Activated CD4-positive, alpha-beta T cell treated with anti-CD3 and anti-CD28 coated beads, Interleukin-2, amount 50 U/mL, for 16 hours (primary cell): ENCODE measurements at regions not wholly inside any gene's neighbourhood (a gene's known extent, or its start where the extent isn't known, plus 50 kb on each side); places are given as distances from the start of the nearest gene placed in this dataset.
A peak's percentile ranks its signal among the peaks of the same experiment; 100 is the strongest.
"Not testable (repeated sequence)": the region's sequence is repeated elsewhere in the genome, so short reads cannot be mapped to it uniquely, and the experiment has no call there.

Experiments used
- DNase-seq: peaks from one replicate; pipeline ENCODE4 v3.0.0-alpha.2; 2020

DNA sequence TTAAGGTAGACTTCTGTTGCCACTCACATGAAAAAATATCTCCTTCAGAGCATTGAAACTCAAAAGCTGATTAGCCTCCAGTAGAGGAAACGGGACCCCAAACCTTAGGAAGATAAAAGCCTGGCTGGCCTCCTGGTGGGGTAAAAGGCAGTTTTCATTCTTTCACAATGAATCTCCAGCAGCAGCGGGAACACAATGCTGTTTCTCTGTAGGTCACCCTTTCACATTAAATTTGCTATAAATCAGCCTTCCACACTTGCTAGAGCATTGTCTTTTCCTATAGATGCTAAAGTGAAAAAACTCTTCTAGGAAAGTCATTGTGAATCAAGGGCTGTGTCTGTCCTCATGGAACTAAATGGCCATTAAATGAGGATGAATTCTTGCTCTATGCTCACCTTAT is 207.3 kb upstream of the MAGEB2 start:
- no peak for DNase-seq

DNA sequence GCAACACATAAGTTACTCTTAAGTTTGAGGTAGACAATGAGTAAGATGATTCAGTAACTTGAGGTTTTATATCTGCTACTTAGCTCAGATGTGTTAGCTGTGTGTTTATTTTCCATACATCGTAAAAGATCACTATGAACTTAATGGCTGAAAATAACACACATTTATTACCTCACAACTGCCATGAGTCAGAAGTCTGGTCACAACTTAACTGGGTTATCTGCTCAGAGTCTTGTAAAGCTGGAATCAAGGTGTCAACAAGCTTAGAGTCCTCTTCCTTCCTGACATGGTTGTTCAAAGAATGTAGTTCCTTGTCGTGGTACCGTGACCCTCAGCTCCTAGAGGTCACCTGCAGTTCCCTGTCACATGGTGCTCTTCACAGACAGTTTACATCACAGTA is 204.9 kb upstream of the MAGEB2 start:
- no peak for DNase-seq

DNA sequence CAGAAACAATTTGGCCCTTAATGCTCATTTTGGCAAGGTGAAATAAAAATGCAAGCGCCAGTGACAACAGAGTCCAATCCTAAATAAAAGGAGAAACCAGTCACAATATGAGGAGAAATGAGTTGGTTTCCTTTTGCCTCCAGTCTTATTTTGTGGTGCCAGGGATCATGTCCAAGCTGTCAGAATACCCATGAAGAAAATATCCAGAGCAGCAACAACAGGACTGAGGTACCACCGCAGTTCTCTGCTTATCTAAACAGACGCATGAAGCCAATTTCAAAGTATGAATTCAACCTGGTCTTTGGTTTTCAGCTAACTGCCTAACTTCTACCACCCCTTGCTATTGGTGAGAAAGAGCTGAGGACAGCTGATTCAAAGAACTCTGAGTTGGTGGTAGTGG is 199.9 kb upstream of the MAGEB2 start:
- no peak for DNase-seq

DNA sequence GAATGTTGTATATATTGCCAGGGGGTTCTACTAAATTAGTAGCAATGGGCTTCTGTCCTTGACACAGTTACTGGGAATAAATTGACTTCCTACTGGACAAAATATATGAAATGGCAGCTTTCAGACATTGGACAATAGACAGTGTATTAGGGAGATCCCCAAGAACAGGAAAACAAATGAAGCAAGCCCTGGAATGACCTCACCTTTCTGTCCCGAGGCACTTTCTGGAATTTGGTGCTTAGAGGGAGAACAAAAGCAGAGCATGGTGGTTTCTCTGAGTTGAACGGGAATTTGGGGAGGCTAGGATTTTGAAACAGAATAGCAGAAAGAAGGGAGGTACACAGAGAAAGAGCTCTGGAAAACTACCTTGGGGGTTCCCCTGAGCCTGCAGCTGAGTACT is 187.7 kb upstream of the MAGEB2 start:
- DNase-seq, result no peak

DNA sequence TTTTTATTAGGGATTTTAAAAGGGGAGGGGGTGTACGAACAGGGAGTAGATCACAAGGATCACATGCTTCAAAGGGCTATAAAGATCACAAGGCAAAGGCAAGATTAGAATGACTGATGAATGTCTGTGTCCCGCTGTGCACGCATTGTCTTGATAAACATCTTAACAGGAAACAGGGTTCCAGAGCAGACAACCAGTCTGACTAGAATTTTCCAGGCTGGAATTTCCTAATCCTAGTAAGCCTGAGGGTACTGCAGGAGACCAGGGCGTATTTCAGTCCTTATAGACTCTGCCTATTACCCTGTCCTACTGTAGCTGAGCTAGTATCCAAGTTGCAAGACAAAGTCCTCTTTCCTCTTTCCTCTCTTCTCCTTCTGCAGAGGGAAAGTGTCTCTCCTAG is 179.0 kb upstream of the MAGEB2 start:
- not testable (repeated sequence) for DNase-seq

DNA sequence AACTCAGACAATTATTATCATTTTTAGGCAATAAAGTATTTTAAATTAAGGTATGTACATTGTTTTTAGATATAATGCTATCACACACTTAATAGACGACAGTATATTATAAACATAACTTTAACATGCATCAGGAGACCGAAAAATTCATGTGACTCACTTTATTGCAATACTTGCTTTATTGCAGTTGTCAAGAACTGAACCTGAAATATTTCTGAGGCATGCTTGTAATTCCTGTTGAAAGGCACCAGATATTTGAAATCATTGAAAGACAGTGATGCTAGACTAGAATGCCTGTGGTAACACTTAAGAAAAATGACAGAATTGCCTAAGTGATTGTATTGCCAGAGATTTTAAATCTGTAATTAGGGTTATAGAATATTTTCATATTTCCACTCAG is 175.6 kb upstream of the MAGEB2 start:
- no peak for DNase-seq

DNA sequence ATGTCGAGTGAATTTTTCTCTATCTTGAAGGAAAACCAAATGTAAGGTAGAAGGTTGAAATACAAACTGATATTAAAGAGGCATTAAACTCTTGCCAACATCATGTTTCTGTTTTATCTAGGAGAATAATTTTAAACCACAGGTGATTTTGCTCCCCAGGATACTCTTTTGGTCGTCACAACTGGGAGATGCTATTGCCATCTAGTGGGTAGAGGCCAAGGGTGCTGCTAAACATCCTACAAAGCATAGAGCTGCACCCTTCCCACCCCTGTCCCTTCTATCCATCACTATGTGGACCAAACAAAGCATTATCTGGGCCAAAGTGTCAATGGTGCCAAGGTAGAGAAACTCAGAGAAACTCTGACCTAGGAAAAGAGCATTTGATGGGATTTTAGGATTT is 154.6 kb upstream of the MAGEB2 start:
- peak; percentile 3 for DNase-seq

DNA sequence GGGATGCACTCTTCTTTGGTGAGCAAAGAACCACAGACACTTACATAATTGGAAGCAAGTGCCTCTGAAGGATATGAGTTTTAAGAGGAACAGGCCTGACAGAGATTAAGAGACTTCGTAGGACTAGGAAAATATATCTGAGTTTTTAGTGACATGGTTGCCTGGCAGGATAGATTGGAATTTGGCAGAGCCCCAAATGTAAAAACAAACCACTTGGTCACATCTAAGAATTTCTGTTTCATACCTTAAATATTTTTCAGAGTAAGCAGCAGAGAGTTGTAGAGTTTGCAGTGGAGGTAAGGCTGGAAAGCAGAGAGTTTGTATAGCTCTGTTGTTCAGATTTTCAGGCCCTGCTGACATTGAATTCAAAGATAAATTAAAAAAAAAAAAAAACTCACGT is 150.1 kb upstream of the MAGEB2 start:
- DNase-seq, result no peak

DNA sequence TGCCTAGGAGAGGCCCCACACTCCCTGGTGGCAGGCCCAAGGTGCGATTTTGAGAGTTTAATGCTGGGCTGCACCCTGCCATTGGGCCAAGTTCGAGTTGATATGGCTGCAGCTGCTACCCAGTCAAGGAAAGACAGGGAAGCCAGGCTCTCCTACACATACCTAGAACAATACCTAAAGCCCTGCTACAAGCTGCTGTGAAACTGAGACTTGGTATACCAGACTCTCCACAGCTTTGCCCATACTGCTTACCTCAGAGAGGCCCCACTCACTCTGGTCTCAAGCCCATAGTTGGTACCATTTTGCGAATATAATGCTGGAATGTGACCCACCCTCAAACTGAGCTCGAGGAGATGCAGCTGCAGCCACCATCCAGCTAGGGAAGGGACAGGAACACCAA is 147.7 kb upstream of the MAGEB2 start:
- DNase-seq, result no peak

DNA sequence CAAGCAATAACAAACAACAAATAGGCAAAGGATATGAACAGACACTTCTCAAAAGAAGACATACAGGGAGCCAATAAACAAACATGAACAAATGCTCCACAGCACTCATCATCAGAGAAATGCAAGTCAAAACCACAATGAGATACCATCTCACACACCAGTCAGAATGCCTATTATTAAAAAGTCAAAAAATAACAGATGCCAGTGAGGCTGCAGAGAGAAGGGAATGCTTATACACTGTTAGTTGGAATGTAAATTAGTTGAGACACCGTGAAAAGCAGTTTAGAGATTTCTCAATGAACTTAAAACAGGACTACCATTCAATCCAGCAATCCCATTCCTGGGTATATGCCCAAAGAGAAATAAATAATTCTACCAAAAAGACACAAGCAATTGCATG is 129.8 kb upstream of the MAGEB2 start:
- DNase-seq, result no peak

DNA sequence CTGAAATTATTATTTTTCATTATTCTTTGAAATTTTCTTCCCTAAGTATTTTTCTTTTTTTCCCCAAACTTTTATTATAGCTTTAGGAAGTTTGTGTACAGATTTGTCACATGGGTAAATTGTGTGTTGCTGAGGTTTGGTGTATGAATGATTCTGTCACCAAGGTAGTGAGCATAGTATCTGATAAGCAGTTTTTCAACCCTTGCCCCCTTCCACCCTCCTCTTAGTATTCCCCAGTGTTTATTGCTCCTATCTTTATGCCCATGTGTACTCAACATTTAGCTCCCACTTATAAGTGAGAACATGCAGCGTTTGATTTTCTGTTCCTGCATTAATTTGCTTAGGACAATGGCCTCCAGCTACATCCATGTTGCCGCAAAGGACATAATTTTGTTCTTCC is 103.9 kb upstream of the MAGEB2 start:
- DNase-seq, result no peak

DNA sequence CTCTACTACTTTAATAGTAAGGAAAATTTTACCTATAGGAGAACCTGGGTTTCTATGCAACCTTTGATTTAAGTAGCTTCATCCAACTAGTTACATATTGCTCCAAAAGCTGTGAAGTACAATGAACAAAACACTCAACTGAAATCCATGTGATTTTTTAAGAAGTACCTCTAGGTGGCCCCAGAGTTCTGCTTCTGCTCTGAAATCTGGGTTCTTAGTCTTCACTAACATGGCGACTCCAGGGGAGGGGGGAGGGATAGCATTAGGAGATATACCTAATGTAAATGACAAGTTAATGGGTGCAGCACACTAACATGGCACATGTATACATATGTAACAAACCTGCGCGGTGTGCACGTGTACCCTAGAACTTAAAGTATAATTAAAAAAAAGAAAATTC is 73.4 kb upstream of the MAGEB2 start:
- peak; percentile 41 for DNase-seq

DNA sequence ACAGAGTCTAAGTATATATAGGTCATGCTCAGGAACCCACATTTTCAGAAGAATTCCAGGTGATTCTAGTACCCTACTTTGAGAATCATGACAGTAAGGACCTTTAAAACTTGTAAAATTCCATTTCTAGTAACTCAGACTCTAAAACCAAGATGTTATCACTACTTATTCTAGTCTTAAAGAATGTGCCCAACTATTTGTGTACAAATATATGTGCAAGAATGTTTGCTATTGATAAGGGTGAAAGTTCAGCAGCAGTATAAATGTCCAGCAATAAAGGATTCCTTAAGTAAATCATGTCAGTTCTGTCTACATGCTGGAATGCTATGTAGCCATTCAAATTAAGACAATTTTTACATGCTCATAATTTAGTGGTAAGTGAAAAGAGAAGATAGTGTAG is 71.1 kb upstream of the MAGEB2 start:
- DNase-seq, result no peak

DNA sequence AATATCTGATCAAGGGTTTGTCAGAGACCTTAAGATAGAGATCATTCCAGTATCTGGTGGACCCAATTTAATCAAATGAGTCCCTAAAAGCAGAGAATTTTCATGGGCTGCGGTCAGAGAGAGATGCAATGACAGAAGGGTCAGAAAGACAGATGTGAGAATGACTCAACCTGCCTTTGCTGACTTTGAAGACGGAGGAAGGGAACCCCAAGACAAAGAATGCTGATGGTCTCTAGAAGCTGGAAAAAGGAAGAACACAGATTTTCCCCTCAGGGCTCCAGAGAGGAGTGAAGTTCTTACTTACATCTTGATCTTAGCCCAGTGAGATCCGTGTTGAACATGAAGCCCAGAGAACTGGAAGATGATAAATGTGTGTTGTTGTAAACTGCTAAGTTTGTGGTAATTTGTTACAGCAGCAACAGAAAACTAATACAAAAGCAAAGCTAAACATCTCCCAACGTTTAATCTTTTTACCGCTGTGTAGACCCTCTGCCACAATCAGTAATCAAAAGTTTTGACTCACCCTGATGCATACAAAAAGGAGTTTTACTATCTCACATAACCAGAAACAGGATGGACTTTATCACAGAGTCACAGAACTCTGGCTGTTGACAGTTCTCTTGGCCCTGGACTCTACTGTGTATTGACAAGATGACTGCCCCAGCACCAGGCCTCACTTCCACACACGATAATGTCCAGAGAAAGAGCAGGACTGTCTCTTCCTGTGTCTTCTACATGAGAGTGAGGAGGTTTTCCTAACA is 70.2 kb upstream of the MAGEB2 start:
- no peak for DNase-seq

DNA sequence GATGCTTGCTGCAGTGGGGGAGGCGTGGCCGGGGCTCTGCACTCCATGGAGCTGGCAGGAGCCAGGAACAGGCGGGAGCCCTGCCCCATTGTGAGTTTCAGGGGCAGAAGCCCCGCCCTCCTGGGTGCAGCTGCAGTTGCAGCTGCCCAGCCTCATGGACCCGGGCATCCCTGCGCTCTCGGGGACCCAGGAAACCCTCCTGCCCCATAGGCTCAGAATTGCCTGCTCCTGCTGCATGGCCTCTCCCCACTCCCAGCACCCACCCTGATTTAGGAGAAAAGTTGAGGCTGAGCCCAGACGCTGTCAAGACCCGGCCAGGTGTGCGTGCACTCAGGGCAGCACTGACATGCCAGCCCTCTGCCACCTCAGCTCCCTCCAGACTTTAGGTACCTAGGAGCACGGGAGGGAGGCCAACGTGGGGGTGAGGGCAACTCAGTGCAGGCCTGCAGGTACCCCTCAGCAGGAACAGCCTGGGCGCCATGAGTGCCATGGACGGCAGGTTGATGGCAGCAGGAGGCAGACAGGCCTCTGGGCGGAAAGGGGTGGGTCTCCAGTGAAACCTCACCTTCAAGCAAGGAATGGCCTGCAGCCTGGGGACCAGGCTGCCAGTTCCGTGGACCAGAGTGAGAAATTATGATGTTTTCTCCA is 67.2 kb upstream of the MAGEB2 start:
- DNase-seq, result no peak

DNA sequence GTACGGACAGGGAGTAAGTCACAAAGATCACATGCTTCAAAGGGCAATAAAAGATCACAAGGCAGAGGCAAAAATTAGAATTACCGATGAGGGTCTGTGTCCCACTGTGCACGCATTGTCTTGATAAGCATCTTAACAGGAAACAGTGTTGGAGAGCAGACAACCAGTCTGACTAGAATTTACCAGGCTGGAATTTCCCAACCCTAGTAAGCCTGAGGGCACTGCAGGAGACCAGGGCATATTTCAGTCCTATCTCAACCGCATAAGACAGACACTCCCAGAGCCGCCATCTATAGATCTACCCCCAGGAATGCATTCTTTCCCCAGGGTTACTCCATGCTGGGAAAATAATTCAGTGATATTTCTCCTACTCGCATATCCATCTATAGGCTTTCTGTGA is 66.2 kb upstream of the MAGEB2 start:
- not testable (repeated sequence) for DNase-seq

DNA sequence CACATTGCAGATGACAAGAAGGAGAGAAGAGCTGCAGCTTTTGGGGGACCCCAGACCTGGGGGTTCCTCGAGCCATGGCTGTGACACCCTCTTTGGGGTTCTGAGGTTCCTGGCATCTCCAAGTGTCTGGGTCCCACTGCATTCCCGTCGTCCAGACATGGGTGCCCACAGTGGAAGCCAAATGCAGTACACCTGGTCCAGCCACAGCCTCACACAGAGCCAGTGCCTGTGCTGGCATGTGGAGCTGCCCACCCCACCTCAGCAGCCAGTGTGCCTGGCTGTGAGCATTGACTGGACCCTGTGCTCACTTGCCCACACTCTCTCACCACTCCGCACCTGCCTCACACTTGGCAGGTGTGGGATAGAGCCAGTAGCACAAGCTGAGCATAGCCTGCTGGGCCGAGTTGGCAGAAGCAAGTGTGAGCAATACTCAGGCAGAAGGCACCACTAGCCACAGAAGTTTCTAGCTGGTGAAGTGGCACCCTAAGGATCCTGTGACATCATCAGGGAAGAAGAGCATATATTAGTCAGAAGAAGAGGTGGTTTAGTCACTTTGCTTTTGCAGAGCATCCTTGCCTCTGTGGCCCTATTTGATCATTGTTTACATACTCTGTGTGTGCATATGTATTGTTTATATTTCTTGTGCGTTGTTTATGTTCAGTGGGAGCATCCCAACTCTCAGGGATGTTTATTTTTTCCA is 65.0 kb upstream of the MAGEB2 start:
- peak; percentile 17 for DNase-seq

DNA sequence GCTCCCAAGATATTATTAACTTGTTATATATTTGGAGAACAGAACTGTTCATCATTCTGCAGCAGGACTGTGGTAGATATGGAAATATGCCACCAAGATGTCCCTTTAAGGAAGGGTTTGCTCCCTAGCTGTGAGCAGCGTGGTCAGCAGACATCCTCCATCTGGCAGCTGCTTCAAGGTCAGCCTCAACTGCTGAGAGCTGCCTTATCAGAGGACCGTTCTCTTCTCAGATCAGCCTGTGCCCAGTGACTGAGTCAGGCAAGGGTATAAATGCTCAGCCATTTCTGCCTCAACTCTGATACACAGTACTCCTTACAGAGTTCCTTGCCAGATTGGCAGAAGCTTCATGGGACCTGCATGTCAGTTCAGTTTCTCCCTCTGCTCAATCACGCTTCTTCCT is 63.4 kb upstream of the MAGEB2 start:
- DNase-seq, result no peak

DNA sequence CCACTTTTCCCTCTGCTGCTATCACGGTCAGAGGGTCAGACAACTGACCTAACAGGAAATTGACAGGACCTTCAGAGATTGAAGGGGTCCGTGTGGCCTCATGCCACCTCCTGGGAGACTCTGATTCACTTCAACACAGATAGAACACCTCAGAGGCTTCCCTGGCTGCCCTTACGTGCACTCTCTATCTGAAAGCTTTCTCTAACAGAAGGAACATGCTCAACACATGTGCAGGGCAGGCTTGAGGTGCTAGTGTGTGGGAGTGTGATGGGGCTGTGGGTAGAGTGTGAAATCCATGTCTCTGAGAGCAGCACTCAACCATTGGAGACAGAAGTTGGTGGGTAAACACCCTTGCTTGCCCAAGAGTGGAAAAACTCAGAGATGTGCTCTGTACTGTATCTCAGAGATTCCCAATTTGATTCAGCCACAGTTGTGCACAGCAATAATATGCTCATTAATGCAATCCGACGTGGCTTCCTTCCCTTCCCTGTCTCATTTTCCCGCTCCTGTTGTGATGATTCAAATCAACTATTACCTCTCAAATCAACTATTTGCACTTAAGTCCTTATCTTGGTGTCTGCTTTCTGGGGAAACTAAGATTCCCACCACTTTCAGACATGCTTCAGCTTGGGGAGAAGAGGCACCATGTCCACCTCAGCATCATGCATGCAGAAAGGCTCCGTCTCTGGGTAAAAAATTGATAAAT is 62.0 kb upstream of the MAGEB2 start:
- DNase-seq, result no peak

DNA sequence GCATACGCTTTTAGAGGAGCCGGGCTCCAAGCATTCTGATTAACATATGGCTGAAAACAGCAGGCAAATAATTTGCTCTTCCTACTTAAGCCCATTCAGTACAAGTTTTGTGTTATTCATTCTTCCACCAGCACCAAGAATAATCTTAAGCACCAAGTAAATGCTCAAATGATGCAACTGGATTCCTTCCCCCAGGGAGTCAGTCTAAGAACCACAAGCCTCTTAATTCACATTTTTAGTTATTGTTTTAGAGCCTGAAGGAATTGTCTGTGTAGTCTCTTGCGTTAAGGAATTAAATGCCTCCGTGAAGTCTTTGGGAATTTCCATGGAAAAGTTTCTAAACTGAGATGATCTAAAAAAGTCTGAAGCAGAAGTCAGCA is 61.5 kb upstream of the MAGEB2 start:
- DNase-seq, result no peak

DNA sequence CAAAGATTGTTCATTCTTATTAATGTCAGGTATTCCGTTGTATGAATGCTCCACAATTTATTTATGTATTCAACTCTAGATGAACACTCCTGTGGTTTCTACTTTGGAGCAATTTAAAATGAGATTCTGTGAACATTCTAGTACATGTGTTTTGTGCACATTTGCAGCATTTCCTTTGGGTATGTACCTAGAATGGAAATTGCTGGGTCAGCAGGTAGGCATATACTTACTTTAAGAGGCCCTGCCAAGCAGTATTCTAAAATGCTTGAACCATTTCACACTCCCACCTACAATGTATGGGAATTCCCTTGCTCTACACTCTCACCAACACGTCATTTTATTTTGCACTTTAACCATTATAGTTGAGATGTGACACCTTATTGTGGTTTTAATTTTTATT is 59.4 kb upstream of the MAGEB2 start:
- DNase-seq, result no peak

DNA sequence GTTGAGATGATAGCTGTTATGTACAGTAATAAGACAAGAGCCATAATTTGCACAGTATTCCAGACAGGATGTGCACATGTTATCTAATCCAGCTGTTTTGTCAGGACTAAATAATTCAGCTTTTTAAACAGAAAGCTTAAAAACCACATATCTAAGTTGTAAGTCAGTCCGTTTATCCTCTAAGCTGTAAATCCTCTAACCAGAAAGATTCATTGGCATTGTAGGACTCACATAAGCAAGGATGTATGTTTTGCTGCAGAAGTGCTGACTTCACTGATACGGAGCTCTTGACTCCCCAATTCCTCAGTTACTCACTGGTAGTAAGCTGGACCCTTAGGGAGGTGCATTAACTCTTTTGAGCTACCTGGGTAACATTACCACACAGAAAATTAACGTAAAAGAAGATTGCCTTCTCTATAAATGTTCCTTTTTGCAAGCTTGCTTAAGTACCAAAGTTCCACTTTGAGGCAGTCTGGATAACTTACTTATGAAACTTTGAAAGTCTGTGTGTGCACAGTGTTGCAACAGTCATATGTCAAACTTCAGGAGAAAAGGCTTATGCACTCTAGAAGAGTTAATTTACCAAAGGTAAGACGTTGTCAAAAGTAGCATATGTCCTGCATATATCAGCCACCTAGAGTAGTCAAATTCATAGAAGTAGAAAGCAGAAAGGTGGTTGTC is 58.3 kb upstream of the MAGEB2 start:
- no peak for DNase-seq

DNA sequence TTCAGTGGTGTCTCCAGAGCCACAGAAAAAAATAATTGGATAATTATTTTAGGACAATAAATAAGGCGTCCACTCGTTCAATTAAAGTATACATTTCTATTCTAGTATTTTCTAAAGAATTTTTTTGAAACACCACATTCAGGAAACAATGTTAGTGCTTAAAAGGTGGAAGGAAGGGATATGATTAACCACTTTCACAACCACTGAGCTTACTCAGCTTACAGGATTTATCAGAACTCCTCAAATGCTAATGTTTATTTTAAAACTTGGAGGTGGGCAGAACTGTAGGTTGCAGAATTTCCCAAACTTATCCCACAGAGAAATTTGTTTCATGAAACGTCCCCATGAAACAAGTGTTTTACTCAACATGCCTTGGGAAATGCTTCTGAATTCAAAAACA is 54.3 kb upstream of the MAGEB2 start:
- no peak for DNase-seq
